NCI-H1417 treated with DMSO at 0.1 percent for 48 hours (cell line): ENCODE measurements at regions not wholly inside any gene's neighbourhood (a gene's known extent, or its start where the extent isn't known, plus 50 kb on each side); places are given as distances from the start of the nearest gene placed in this dataset.

ENCODE experiments used
- DNase-seq: peaks from one replicate; lab custom pipeline; 2025; lab: John Stamatoyannopoulos, UW

GRCh38 chr5:63726496-63726895 is 235.7 kb downstream of the HTR1A start:
- no peak for DNase-seq

GRCh38 chr5:63719147-63719546 is 243.1 kb downstream of the HTR1A start:
- DNase-seq: no peak

GRCh38 chr5:63700241-63700640 is 262.0 kb downstream of the HTR1A start:
- DNase-seq: no peak

- DNase-seq: no peak
Measured at GRCh38 chr5:63697811-63698210, 264.4 kb downstream of the HTR1A start.

GRCh38 chr5:63690546-63690945 is 271.7 kb downstream of the HTR1A start:
- no peak for DNase-seq

GRCh38 chr5:63687854-63688516 is 274.3 kb downstream of the HTR1A start:
- no peak for DNase-seq

- no peak for DNase-seq
Measured at GRCh38 chr5:63686938-63687337, 275.3 kb downstream of the HTR1A start.

GRCh38 chr5:63686181-63686580 is 276.1 kb downstream of the HTR1A start:
- DNase-seq: no peak

GRCh38 chr5:63685454-63685853 is 276.8 kb downstream of the HTR1A start:
- no peak for DNase-seq

GRCh38 chr5:63674881-63675280 is 287.4 kb downstream of the HTR1A start:
- DNase-seq: no peak

GRCh38 chr5:63655043-63655442 is 307.2 kb downstream of the HTR1A start:
- no peak for DNase-seq

- no peak for DNase-seq
Measured at GRCh38 chr5:63650581-63650980, 311.7 kb downstream of the HTR1A start.

GRCh38 chr5:63648376-63648775 is 313.9 kb downstream of the HTR1A start:
- no peak for DNase-seq

- DNase-seq: no peak
Measured at GRCh38 chr5:63629951-63630630, 332.2 kb downstream of the HTR1A start.

- DNase-seq: no peak
Measured at GRCh38 chr5:63613442-63613841, 348.8 kb downstream of the HTR1A start.

- DNase-seq: no peak
Measured at GRCh38 chr5:63603996-63604395, 358.2 kb downstream of the HTR1A start.

GRCh38 chr5:63602971-63603370 is 359.3 kb downstream of the HTR1A start:
- no peak for DNase-seq

GRCh38 chr5:63596254-63596653 is 366.0 kb downstream of the HTR1A start:
- DNase-seq: no peak

GRCh38 chr5:63573380-63573779 is 388.9 kb downstream of the HTR1A start:
- DNase-seq: no peak

- DNase-seq: no peak
Measured at GRCh38 chr5:63572740-63573139, 389.5 kb downstream of the HTR1A start.

- DNase-seq: no peak
Measured at GRCh38 chr5:63570752-63571151, 391.5 kb downstream of the HTR1A start.

- no peak for DNase-seq
Measured at GRCh38 chr5:63564789-63565188, 397.5 kb downstream of the HTR1A start.

- DNase-seq: no peak
Measured at GRCh38 chr5:63563008-63563917, 399.0 kb downstream of the HTR1A start.
